Activated T-cell treated with anti-CD3 and anti-CD28 coated beads for 48 hours (primary cell): ENCODE measurements at regions not wholly inside any gene's neighbourhood (a gene's known extent, or its start where the extent isn't known, plus 50 kb on each side); places are given as distances from the start of the nearest gene placed in this dataset.
"Not testable (repeated sequence)": the region's sequence is repeated elsewhere in the genome, so short reads cannot be mapped to it uniquely, and the experiment has no call there.

Source experiments
- DNase-seq: peaks from one replicate; pipeline ENCODE4 v3.0.0-alpha.2; 2020; ENCODE audit warnings: low read depth

DNA sequence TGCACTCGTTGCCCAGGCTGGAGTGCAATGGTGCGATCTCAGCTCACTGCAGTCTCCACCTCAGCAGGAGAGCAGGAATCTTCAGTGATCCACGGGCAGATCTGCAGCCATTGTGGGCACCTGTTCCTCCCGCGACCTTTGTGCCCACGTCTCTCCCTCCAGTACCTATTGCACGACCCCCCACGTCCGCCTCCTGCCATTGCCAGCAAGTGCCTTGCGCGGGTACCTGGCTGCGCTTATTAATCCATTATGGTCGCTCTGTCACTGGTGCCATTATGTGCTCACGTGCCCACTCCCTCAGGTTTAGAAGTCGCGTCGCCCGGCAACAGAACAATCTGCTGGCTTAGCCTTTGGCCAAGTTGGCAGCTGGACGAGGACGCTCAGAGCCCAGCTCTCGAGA, 146.2 kb upstream of the C1QTNF3 start:
- DNase-seq, result not testable (repeated sequence)

DNA sequence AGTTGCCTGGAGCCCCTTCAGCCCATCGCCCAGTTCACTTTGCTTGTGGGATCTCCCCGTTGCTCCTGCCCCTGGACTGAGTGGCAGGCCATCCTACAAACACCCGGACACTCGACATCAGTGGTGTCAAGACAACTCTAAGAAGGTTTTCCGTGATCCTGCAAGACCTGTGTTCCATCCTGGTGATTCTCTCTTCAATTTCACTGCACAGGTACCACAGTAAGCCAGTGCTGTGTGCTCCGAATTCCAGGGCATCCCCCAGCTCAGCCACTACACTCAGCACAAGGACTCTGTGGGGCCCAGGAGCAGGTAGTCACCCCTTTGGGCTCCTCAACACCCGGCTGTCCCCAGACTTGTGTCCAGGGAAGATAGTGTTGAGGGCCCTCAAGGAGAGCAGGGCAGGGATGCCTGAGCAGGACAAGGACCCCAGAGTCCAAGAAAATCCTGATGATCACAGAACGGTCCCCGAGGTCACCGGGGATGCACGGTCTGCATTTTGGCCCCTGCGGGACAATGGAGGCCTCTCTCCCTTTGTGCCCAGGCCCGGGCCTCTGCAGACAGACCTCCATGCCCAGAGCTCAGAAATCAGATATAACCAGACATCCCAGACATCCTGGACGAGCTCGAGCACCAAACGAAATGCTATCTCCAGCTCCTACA, 146.9 kb upstream of the C1QTNF3 start:
- DNase-seq, result not testable (repeated sequence)

DNA sequence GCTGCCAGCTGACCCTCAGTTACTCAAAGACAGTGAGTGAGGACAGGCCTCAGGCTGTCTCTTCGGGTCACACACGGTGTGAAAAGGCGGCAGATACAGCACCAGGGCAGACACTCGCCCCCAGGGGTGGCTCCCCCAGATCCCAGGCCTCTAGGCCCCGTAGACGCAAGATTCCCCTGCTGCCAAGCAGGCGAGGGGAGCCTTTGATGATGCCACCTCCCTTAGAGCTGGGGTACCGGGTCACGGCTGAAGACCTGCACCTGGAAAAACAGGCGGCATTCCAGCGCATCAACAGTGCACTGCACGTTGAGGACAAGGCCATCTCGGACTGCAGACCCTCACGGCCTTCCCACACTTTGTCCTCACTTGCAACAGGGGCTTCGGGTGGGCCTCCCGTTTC, 147.5 kb upstream of the C1QTNF3 start:
- DNase-seq, result not testable (repeated sequence)

DNA sequence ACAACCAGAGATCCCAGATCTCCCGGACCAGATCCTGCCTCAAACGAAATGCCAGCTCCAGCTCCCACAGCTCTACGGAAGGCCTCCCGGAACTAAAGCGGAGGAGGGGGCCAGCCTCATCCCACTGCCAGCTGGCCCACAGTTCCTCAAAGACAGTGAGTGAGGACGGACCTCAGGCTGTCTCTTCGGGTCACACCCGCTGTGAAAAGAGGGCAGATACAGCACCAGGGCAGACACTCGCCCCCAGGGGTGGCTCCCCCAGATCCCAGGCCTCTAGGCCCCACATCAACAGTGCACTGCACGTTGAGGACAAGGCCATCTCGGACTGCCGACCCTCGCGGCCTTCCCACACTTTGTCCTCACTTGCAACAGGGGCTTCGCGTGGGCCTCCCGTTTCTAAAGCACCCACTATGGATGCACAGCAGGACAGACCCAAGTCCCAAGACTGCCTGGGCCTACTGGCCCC, 148.3 kb upstream of the C1QTNF3 start:
- DNase-seq, result not testable (repeated sequence)

DNA sequence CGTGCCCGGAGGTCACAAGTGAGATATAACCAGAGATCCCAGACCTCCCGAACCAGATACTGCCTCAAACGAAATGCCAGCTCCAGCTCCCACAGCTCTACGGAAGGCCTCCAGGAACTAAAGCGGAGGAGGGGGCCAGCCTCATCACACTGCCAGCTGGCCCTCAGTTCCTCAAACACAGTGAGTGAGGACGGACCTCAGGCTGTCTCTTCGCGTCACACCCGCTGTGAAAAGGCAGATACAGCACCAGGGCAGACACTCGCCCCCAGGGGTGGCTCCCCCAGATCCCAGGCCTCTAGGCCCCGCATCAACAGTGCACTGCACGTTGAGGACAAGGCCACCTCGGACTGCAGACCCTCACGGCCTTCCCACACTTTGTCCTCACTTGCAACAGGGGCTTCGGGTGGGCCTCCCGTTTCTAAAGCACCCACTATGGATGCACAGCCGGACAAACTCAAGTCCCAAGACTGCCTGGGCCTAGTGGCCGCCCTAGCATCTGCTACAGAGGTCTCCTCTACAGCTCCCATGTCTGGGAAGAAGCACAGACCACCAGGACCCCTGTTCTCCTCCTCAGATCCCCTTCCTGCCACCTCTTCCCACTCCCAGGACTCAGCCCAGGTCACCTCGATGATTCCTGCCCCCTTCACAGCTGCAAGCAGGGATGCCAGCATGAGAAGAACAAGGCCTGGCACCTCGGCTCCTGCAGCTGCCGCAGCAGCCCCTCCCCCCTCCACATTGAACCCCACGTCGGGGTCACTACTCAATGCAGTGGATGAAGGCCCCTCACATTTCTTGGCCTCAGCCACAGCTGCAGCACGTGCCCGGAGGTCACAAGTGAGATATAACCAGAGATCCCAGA, 149.3 kb upstream of the C1QTNF3 start:
- DNase-seq, result not testable (repeated sequence)

DNA sequence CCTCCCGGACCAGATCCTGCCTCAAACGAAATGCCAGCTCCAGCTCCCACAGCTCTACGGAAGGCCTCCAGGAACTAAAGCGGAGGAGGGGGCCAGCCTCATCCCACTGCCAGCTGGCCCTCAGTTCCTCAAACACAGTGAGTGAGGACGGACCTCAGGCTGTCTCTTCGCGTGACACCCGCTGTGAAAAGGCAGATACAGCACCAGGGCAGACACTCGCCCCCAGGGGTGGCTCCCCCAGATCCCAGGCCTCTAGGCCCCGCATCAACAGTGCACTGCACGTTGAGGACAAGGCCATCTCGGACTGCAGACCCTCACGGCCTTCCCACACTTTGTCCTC, 149.9 kb upstream of the C1QTNF3 start:
- not testable (repeated sequence) for DNase-seq

DNA sequence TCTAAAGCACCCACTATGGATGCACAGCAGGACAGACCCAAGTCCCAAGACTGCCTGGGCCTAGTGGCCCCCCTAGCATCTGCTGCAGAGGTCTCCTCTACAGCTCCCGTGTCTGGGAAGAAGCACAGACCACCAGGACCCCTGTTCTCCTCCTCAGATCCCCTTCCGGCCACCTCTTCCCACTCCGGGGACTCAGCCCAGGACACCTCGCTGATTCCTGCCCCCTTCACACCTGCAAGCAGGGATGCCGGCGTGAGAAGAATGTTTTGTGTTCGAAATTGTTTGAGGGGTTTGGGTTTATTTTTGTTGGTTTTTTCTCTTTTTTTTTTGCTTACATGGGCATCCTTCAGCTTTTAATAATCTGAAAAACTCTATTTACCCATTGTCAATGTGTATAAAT, 150.3 kb upstream of the C1QTNF3 start:
- not testable (repeated sequence) for DNase-seq

DNA sequence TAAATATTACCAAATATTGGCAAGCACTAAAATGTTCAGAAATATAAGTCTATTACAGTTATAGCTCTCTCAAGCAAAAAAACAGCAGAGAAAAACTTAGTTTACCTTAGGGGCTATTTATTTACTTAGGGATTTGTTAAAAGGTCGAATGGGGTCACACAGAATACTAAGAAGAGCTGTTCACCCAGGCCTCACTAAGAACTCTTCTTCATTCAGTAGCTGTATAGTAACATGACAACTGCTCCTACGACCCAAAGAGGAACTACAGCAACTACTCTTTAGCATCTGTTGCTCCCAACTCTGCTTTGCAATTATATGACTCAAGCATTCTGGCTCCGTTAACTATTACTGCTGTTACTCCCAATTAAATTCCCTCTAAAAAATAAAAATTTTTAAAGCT, 150.8 kb upstream of the C1QTNF3 start:
- DNase-seq, result not testable (repeated sequence)

DNA sequence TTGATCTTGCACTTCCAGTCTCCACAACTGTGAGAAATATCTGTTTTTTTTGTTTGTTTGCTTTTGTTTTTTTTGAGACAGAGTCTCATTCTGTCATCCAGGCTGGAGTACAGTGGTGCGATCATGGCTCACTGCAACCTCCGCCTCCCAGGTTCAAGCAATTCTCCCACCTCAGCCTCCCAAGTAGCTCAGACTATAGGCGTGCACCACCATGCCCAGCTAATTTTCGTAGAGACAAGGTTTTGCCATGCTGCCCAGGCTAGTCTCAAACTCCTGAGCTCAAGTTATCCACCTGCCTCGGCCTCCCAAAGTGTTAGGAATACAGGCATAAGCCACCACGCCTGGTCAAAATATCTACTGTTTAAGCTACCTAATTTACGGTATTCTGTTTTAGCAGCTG, 153.1 kb upstream of the C1QTNF3 start:
- DNase-seq, result not testable (repeated sequence)

DNA sequence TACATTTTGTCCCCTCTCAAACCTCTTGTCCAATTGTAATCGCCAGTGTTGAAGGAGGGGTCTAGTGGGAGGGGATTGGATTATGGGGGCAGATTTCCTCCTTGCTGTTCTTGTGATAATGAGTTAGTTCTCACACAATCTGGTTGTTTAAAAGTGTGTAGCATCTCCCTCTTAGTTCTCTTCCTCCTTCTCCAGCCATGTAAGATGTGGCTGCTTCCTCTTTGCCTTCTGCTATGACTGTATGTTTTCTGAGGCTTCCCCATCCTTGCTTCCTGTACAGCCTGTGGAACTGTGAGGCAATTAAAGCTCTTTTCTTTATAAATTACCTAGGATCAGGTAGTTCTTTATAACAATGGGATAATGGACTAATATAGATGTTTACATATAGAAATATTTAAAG, 162.3 kb upstream of the C1QTNF3 start:
- DNase-seq, result not testable (repeated sequence)

DNA sequence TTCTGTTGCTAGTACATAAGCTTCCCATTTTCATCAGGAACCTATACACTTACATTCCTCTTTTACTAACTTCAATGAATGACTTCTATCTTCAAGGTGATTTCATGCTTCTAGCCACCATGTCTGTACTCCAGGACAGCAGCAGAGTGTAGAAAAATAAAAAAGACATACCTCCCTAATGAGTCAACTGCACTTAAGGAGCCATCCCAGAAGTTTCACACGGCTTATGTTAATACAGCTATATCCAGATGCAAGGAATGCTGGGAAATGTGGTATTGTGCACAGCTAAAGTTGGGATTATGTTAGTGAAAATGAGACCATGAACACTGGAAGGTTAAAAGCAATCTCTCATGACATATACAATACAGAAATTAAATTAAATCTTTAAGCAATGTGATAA, 174.4 kb upstream of the C1QTNF3 start:
- DNase-seq, result not testable (repeated sequence)

DNA sequence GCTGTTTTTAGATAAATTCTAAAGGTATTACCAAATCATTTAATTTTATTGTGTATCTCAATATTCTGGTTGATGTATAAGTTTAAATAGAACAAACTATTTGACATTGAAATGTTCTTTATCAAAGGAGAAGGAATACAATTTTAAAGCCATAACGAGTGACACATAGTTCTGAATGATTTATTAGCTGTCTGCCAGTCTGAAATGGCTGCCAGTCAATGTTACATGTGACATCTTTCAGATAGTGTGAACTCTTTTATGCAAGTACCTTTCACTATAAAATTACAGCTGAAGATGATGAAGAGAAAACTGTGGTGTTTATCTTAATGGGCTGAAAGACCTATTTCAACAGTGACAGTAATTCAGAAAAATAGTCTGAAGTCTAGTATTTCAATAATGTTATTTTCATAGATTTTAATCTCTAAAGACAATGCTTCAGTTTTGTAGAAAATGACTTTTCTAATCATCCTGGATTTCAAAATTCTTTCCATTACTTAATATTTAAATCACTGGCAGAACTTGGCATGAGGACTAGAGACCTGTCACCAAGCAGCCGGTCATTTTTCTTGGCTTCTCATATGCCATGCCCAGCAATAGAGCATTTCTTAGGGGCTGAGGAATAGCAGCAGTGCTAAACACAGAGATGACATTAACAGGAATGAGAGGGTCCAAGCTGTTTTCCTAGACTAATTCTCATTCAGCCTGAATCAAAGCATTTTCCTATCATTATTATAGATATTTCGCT, 178.5 kb upstream of the C1QTNF3 start:
- DNase-seq, result not testable (repeated sequence)

DNA sequence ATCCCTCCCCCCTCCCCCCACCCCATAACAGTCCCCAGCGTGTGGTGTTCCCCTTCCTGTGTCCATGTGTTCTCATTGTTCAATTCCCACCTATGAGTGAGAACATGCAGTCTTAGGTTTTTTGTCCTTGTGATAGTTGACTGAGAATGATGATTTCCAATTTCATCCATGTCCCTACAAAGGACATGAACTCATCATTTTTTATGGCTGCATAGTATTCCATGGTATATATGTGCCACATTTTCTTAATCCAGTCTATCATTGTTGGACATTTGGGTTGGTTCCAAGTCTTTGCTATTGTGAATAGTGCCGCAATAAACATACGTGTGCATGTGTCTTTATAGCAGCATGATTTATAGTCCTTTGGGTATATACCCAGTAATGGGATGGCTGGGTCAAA, 180.1 kb upstream of the C1QTNF3 start:
- not testable (repeated sequence) for DNase-seq

DNA sequence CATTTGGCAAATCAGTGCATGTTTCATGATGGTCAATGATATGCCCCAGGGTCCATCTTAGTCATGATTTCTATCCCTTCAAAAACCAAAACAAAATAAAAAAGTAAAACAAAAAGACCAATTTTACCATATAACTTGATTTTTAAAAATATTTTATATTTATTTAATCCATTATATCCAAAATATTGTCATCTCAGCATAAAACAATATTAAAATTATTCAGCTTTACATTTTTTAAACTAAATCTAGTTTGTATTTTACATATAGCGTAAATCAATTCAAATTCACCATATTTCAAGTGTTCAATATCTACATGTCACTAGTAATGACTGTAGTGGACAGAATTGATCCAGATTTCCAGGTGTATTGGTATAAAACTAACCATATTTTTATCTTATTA, 187.4 kb upstream of the C1QTNF3 start:
- DNase-seq, result not testable (repeated sequence)

DNA sequence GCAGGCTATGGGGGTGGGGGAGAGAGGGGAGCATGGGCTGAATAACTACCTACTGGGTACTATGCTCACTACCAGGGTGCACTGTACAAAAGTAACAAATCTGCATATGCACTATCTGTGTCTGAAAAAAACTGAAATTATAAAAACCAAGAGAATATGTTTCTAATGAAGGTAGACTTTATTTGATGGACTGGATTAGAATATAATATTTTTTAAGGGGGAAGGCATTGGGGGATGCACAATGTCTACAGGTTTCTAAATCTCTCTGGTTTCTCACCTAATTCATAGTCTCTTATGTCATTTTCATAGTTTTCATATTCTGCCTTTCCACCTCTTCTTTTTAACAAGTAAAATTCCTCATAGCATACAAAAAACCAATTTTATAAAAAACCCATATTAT, 200.8 kb upstream of the C1QTNF3 start:
- not testable (repeated sequence) for DNase-seq

DNA sequence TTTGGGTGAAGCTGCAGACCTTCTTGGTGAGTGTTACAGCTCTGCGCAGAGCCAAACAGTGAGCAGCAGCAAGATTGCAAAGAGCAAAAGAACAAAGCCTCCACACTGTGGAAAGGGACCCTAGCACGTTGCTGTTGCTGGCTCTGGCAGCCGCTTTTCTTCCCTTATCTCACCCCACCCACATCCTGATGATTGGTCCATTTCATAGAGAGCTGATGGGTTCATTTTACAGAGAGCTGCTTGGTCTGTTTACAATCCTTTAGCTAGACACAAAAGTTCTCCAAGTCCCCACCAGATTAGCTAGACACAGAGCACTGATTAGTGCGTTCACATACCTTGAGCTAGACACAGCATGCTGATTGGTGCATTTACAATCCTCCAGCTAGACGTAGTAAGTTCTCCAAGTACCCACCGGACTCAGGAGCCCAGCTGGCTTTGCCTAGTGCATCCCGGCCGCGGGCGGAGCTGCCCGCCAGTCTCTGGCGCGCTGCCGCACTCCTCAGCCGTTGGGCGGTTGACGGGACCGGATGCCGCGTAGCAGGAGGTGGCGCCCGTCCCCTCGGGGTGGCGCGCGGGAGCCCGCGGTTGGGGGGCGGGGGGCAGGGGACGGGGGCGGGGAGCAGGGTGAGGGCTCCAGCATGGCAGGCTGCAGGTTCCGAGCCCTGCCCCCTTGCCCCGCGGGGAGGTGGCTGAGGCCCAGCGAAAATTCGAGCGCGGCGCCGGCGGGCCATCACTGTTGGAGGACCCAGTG, 201.4 kb upstream of the C1QTNF3 start:
- peak; percentile 82 for DNase-seq

DNA sequence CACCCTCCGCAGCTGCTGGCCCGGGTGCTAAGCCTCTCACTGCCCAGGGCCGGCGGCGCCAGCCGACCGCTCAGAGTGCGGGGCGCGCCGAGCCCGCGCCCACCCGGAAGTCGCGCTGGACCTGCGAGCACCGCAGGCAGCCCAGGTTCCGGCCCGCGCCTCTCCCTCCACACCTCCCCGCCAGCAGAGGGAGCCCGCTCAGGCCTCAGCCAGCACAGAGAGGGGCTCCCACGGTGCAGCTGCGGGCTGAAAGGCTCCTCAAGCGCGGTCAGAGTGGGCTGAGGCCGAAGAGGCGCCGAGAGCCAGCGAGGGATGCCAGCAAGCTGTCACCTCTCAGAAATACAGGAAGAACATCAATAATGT, 202.0 kb upstream of the C1QTNF3 start:
- not testable (repeated sequence) for DNase-seq

DNA sequence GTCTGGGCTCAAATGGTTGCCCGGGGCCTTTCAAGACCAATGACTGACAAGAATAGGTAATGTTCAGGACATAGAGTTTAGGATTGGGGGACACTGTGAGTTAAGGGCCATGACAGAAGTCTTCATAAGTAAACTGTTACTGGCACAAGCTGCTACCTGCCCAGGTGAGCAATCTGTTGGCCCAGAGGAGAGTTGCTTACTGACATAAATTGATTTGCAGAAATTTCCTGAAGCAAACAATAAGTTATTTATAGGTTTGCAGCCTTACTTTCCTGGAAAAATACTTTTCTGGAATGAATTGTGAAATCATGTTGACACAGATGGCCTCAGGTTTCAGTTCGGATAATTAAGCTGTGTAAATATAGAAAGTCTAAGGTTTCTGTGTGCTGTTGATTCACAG, 202.8 kb upstream of the C1QTNF3 start:
- DNase-seq, result not testable (repeated sequence)

DNA sequence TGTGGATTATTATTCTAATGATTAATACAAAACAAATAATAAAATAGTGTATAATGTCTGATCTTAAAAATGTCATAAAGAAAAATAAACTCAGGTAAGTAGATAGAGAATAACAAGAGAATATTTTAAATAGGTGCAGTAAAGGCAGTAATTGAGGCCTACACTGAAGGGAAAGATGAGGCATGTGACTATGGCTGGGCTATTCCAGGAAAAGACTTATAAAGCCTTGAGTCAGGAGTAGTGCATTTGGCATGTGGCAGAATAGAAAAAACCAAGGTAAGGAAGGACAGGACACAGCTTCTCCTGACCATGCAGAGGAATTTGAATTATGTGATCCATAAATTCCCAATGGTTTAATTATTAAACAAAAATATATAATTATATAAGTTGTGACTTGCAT, 215.6 kb upstream of the C1QTNF3 start:
- DNase-seq, result not testable (repeated sequence)

DNA sequence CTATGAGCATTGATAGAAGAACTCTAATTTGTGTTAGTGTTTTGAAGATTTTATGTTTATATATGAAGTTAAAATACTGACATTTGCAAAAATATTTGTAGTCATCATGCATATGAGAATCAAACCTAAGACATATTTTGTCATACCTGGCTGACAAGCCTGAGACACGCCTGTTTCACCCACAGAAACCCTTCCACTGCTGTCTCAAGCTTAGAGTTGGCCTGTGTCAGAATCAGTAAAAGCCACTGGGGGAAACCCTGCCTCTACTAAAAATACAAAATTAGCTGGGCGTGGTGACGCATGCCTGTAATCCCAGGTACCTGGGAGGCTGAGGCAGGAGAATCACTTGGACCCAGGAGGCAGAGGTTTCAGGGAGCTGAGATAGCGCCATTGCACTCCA, 218.0 kb upstream of the C1QTNF3 start:
- DNase-seq, result not testable (repeated sequence)

DNA sequence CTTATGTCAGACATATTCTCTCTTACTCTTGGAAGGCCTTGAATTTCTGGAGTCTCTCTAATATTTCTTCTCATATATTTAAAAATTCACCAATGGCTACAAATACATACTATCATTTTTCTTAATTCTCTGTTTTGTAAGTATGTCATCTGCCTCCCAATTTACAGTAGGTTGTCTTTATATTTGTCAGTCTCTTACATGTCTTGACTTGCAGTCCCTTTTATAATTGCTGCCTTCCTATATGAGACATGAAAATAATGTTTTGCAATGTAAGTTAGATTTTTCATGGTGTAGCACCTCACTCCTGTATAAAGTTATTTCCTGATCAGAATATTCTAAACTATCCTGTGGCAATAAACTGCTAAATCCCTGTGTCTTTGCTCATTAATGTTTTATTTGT, 223.1 kb upstream of the C1QTNF3 start:
- not testable (repeated sequence) for DNase-seq

DNA sequence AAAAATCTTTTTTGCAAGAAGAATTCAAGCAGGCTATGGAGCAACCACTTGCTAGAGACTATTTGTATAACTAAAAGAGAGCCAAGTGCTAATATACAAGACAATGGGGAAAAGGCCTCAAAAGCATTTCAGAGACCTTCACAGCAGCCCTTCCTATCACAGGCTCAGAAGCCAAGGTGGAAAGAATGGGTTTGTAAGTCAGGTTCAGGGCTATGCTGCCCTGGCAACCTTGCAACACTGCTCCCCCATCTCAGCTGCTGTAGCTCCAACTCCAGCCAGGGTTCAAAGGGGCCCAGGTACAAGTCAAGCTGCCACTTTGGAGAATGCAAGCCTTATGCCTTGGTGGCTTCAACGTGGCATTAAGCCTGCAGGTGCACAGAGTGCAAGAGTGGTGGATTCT, 253.7 kb upstream of the C1QTNF3 start:
- DNase-seq, result not testable (repeated sequence)
